Esophagus muscularis mucosa (tissue), 4 donors: ENCODE measurements at regions not wholly inside any gene's neighbourhood (a gene's known extent, or its start where the extent isn't known, plus 50 kb on each side); places are given as distances from the start of the nearest gene placed in this dataset.
"Not testable (repeated sequence)": the region's sequence is repeated elsewhere in the genome, so short reads cannot be mapped to it uniquely, and the experiment has no call there.

ENCODE experiments used
- CTCF ChIP-seq, 3 experiments: fragments of 200-600 bp in 2 of 3; fragments of 450-650 bp in 1 of 3; sonication (generic) in 2 of 3; IDR thresholded peaks; one replicate each; pipeline ENCODE4 v1.5.1; 2017 to 2019; ENCODE audit warnings: antibody characterized with exemption in 3 of 3, mild to moderate bottlenecking in 2 of 3, moderate library complexity in 1 of 3
- EP300 ChIP-seq: sonication (generic); formaldehyde crosslinking; IDR thresholded peaks from one replicate; pipeline ENCODE4 v1.6.1; 2017; ENCODE audit warnings: antibody characterized with exemption
- POLR2A ChIP-seq: fragments of 450-650 bp; IDR thresholded peaks from one replicate; pipeline ENCODE4 v1.6.1; 2017; ENCODE audit warnings: antibody characterized with exemption, moderate library complexity, mild to moderate bottlenecking, low read depth
- POLR2AphosphoS5 ChIP-seq, 2 donors: sonication (generic); formaldehyde crosslinking; IDR thresholded peaks; one replicate each; pipeline ENCODE4 v1.6.1; 2017; ENCODE audit warnings: antibody characterized with exemption in 2 of 2

DNA sequence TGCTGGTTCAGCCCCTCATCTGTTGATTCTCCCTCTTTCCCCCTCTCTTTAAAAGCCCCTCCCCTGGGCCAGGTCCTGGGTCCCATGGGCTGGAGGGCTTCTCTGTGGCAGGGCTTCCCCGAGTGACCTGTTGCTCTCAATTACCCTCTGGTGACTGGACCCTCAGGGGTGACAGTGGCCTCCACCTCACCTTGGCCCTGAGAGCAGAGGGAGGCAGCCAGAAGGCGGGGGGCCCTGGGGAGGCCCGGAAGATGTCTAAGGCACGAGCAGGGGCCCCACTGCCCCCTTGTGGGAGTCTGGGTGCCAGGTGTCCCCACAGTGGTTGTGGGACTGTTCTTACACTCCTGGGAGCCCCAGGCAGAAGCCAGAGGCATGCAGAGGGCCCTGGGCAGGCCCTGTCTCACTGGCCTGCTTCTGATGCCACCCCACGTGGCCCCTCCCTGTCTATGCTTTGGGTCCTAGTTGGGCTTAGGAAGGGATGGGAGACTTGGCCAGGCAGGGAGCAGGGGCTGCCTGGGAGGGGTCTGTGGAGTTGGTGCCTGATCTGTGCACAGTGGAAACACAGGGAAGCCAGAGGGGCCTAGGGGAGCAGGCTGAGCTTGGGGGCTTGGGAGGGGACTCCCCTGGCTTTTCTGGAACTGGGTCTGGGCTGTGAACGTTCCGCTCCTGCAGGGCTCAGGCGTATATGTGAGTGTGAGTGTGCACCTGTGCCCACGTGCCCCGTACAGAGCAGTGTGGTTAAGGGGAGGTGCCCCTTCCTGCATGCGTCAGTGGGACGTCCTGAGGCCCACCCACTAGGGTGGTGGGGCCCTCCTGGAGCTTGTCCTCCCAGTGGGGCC, 179.7 kb downstream of the TMEM121 start:
- not testable (repeated sequence) for TF ChIP-seq POLR2AphosphoS5 (IDR thresholded peaks at IDR 0.05); CTCF (IDR thresholded peaks at IDR 0.05); POLR2A; EP300
